ENCODE measurements at regions not wholly inside any gene's neighbourhood (a gene's known extent, or its start where the extent isn't known, plus 50 kb on each side); places are given as distances from the start of the nearest gene placed in this dataset.

DNA sequence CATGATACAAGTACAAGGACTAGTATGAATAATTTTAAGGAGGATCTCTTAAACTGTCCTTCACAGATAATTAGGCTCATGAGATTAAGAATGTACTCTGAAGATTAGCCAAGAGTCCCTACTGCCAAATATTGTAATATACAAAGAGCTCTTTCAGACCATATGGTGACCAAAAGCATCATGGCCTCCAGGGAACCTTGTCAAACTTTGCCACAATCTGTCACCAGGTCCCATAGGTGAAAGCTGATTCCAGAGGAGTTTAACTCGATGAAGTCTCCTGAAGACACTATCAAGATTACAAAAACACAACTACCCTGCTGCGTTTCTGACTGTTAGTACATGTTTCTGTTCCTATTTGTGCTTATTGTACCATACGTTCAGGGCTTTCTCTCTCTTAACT is 395.4 kb upstream of the ITGA1 start:
- no peak for DNase-seq (ENCODE audit: low read depth)

DNA sequence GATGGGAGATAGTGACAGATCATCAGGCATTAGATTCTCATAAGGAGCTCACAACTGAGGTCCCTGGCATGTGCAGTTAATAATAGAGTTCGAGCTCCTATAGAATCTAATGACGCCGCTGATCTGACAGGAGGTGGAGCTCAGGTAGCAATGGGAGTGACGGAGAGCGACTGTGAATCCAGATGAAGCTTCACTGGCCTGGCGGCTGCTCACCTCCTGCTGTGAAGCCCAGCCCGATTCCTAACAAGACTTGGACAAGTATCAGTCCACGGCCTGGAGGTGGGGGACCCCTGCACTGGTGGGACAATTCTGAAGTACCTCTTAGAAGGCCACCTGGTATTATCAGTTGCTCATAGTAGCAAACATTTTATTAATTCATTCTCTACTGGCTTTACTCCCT is 377.9 kb upstream of the ITGA1 start:
- DNase-seq (ENCODE audit: low read depth) = no peak

DNA sequence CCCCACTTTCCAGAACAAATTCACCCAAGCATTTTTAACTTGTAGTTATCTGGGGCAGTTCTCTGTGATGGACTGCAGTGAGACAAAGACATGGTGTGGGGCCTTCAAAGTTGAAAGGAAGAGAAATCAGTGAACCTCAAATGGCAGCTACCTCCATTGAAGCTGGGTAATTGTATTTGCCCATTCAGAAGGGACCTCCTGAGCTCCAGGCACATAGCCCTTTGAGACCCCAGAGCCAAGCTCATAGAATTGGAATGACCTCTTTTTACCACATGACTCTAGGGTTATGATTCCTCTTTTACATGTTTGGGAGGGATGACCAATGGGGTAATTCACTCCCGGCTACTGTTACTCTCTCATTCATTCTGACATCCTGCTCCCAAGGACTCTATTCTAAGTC is 368.4 kb upstream of the ITGA1 start:
- no peak for DNase-seq (ENCODE audit: low read depth)

DNA sequence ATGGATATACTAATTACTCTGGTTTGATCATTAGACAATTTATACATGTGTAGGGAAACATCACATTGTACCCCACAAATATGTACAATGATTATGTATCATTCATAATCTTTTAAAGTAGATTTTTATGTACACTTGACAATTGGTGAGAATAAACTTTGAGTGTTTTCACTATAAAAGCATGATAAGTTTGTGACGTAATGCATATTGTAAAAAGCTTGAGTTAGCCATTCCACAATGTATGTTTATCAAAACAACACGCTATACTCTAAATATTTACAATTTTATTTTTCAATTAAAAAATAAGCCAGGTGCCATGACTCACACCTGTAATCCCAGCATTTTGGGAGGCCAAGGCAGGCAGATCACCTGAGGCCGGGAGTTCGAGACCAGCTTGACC is 360.1 kb upstream of the ITGA1 start:
- no peak for DNase-seq (ENCODE audit: low read depth)

DNA sequence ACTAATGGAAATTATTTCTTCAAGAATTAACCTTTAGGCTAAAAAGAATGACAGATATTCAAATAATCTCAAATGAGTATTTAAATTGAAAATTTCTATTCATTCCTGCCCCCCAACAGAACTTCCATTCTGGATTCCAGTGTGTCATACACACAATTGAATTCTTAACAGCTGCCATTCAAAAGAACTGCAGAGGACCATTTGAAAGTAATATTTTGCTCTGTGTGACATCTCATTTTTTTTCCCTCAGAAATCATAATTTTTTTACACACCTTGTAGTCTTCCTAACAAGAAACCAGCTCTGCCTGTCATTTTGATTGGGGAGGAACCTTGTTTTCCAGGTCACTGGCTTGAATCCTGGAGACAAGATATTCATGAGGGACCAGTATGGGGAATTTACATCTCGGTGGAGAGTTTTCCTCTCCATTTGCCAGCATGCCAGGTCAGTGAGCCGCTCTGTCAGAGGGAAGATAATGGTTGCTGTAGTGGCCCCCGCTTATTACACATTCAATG is 358.7 kb upstream of the ITGA1 start:
- no peak for DNase-seq (ENCODE audit: low read depth)

DNA sequence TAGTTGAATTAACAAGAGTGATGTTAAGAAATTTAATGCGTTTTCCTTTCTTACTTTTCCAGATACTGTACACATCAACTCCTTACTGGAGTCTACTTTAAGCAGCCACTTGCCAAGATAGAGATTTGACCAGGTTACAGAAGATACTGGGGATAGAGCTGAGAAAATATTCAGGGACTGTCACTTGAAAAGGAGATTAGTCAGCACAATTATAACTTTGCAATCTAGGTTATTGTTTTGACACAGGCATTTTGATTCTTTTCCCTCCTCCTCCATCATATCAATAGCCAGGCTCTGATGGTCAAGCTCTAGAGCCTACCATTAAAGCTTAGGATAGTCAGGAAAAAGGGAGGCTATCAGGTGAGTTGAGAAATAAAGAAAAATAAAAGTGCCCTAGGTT is 345.9 kb upstream of the ITGA1 start:
- DNase-seq (ENCODE audit: low read depth) = no peak

DNA sequence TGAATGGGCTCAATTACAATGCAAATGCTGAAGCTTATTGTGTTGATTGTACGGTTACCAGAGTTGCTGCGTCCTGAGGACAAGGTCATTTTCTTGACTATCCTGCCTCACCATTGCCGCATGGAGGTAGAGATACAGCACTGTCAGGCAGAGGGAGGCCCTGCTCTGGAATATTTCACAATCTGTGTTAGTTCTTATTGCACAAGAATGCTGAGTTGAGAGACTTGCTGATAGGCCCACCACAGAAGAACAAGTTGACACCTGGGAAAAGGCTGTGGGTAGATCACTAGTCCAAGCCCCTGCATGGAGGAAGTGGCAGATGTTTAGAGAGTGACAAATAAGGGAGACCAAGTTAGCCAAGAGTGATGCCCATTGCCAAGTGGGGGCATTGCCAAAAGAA is 344.5 kb upstream of the ITGA1 start:
- DNase-seq (ENCODE audit: low read depth) = no peak

DNA sequence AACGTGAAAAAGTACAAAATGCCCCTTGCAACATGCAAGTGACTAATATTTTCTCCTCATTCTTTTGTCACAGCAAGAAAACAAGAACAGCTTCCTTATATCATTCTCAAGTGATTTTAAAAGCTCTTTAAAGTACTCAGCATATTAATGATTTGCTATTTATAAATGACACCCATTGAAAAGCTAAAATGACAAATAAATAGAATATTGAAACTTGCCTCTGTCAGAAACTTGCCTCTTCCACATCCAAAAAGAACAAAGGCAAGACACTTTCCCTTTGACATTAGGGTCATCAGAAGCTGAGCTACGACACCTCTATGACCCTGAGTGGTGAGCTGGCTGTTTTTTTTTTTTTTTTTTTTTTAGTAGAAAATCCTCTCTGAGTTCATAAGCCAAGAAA is 339.6 kb upstream of the ITGA1 start:
- DNase-seq (ENCODE audit: low read depth) = no peak

DNA sequence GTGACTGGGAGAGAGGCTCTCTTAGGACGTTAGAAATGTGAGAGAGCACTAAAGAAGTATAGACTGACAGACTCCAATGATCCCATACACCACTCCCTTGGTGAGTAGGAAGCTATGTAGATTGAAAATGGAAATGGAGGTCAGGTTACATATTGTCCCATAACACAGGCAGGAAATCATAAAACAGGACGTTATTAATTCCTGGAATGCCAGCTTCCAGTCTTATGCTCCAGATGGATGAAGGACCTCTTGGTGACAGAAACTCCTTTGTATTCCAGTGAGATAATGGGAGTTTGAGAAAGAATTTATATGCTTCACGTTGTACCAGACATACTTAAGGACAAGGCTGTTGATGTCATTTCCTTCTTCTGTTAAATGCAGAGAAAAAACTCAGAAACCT is 338.2 kb upstream of the ITGA1 start:
- no peak for DNase-seq (ENCODE audit: low read depth)

DNA sequence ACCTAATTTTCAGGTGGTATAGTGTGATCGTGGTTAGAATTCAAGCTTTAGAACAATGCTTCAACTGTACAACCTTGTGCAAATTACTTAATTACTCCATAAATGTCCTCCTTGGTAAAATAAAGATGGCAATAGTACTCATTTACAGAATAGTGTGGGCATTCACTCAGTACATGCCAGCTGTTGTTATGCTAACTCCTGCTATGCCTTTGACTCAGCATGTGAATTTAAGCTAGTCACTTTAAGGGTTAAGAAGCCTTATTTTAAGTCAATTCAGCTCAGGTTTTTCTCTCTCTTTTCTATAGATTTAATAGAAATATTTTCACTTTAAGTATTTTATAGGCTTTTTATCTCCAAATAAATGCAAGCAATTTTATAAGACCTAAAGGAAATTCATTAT is 335.6 kb upstream of the ITGA1 start:
- no peak for DNase-seq (ENCODE audit: low read depth)

DNA sequence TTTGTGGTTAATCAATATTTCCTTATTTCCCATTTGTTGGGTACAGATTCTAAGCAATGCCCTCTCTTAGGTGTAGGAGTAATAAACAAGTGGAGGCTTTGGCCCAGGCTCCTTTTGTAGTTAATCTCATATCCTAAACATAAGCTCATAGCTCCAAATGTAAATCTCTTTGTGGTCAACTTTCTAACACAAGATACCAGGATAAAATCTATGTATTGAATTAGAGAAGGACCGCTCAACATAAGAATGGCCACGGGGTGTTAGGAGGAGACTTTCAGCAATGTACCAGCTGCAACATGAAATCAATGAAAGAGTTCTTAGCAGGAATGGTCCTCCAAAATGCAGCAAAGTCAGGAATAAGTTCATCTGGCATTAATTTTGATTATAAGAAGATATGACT is 334.5 kb upstream of the ITGA1 start:
- no peak for DNase-seq (ENCODE audit: low read depth)

DNA sequence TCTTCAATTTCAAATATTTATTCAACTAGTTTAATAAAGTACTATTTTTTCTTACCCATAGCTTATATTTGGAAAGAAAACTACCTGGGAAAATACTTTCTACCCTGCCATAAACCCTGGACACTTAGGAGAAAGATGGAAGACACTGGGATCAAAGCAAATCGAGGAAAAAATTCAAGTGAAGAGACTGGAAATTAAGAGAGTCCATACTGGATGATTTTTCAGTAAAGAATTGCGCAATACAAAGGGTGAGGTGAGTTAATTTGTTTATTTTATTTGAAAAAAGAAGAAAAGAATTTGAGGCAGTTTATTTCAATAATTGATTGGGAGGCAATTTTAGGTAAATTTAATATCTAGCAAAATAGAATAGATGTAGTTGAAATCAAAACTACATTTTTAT is 331.8 kb upstream of the ITGA1 start:
- DNase-seq (ENCODE audit: low read depth) = no peak

DNA sequence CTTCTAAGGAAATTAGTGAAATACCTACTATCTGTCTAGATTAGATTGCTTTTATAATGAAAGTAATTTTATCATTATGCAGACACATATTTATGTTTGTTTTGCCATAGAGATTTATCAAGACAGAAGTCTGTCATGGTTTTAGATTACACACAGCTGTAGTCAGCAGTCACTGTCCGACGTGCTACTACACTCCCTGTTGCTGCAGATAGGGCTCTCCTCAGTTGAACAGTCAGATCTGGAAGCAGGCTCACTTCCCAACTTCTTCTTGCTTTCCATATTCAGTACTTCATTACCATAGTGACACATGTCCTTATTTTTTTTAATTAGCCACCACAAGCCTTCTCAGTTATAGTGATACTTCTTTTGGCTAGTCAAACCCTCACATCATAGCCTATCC is 329.9 kb upstream of the ITGA1 start:
- DNase-seq (ENCODE audit: low read depth) = peak; percentile 5

DNA sequence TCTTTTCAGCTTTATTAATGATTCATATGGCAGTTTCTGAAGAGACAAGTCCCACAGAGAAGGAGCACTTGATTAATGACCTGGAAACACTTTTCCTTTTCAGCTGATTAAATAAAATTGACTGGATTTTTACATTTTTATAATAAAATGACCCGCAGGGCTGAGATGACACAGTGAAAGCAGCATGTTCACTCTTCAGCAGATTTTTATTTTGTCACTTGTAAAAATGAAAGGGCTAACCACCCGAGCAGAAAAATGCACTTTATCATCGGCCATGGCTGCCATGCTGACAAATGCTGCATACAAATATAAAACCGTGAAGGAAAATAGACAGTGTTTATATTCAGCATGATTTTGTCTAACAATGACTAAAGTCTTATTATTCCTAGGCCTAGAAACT is 321.6 kb upstream of the ITGA1 start:
- DNase-seq (ENCODE audit: low read depth) = no peak

DNA sequence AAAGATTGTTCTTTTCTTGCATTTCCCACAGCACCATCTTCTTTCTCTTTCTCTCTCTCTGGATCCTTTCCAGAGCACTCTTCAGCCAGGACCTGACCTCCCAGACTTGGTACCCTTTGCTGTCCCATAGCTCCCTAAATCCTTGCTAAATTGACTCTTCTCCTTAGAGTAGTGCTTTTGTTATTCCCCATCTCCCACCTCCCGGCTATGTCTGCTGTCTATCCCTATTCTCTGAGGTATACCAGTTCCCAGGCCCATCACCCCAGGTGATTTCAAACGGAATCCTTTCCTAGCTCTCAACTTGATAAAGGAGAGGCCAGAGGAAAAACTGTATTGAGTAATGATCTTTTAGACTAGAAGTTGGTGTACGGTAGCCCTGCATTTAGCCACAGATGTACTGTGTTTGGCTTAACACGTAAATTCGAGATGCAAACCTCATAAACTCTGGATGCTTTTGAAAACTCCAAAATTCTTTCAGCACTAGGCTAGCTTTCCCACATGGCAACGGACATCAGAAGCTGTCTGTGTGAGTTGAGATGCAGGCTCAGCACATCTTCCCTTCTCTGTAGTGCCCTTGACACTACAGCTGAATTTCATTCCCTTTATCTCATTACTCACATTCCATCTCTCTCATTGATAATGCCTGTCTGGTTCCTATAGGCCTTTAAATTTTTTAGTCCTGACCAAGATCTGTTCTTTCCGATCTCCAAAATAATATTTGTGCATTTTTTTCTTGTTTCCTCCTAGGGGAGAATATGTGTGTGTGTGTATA is 320.8 kb upstream of the ITGA1 start:
- no peak for DNase-seq (ENCODE audit: low read depth)

DNA sequence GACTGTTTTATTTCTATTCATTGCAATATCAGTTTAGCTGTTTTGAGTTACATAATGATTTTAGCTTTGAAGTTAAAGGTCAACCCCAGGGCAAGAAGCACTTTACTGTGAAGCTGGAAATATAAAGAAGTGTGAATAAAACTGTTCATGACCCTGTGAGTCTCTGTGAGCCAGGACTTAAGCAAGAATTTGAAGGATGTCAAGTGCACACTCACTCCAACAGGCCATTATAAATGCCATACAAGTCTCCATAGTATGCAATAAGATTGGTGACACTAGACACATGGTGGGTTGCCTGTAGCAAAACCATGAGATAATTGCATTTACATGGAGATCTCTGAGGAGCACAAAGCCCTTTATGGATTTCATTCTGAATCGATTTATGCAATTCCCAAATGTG is 318.7 kb upstream of the ITGA1 start:
- DNase-seq (ENCODE audit: low read depth) = no peak

DNA sequence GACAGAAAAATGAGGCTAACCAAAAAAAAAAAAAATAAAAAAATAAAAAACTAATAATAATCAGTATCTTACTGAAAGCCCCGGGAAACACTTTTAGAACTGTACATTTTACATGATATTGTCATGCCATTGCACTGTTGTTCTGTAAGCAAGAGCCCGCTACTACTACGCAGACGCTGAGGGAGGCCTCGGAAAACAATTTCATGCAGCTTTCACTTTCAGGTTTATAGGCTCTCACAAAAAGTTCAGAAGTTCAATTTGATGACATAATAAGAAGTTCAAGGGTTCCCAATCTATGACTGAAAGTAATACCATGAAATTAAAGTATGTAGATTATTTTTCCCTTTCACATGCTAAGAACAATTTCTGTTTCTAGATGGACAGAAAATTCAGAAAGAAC is 318.3 kb upstream of the ITGA1 start:
- DNase-seq (ENCODE audit: low read depth) = no peak

DNA sequence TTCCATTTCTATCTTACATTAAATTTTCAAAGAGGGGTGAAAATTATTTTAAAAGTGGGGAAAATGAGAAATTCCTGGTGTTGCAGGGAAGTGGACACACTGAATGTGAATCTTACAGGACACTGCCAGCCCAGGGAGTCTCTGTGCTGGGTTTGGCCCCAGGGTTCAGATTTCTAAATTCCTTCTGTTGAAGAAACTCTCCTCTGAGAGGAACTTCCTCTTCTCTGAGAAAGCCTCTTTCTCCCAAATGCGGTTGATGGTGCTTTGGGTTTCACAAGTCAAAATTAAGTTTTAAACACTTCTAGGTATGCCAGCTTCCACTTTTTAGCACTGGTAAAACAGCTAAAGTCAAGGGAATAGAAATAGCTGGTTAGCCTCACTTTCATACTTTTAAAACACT is 317.9 kb upstream of the ITGA1 start:
- DNase-seq (ENCODE audit: low read depth) = no peak

DNA sequence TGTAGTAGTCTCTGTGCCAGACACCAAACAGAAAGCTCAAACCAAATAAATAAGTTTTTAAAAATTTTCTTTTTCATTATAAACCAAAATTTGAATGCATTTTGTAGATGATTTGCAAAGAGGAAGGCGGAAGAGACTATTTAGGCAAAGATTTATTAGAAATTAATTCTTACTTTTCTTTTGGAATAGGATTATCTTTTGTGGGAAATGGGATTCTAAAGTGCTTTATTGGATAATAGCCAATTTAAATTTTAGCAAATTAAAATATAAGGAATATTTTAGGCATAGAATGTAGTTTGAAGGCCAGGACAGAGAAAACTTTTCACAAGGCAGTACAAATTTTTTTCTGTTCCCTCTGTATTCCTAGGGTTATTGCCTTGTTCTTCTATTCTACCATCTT is 311.4 kb upstream of the ITGA1 start:
- no peak for DNase-seq (ENCODE audit: low read depth)

DNA sequence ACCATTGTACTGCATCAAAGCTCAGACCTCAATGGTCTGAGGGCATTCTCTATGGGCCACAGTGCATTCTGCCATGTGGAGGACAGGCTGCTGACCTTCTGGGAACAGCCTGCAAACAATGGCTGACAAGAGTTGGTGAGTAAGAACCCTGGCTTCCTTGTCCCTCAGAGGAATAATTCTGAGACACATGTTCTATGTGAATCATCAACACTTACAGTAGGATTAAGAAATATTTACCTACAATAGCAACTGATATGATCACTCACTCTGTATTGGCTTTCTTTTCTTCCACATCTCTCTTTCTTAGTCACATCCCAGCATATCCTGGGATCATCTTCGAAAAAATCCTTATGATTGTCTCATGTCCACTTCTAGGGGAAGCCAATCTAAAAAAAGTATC is 306.5 kb upstream of the ITGA1 start:
- no peak for DNase-seq (ENCODE audit: low read depth)

DNA sequence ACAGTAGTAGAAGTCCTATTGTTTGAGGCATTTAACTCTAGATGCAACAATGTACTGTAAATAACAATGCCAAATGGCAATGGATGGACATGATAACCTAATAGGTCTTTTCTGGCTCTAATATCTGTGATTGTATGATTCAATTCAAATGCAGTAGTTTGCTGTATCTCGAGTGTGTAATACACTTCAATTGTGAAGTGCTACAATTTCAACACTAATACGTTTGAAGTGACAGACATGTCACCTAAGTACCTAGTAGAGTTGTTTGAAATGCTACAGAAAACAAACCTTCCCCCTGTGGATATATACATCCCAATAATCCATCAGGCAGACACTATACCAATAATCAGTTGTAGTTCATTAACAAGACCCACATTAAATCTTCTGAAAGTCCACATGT is 305.9 kb upstream of the ITGA1 start:
- no peak for DNase-seq (ENCODE audit: low read depth)

DNA sequence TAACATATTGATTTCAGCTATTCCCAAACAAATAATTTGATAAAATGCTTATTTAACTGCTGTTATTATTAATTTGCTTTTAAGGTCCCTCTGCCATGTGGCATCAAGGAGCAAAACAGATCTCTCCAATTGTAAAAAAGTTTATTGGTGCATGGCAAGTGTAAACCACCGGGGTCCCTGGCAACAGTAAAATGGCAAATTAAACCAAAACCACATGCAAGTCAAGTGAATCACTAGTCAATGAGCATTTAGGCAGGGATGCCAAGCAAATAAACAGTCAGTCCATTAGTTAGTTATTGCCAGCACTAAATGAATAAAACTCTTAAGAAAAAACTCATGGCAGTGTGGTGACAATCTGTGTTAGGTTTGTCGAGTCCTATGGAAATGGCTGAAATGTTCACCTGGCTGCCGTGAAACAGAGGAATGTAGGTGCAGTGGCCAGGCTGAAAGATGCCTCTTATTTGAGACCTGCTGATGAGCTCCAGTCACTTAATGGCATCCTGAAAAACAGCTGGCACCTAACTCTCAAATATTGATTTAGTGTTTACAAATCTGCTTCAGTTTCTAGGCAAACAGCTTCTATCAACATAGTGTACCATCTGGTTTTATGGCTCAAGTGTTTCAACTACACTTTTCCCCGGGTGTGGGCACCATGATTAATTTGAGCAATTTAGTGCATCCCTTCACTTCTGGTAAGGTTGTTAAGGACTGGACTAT is 296.5 kb upstream of the ITGA1 start:
- no peak for DNase-seq (ENCODE audit: low read depth)

DNA sequence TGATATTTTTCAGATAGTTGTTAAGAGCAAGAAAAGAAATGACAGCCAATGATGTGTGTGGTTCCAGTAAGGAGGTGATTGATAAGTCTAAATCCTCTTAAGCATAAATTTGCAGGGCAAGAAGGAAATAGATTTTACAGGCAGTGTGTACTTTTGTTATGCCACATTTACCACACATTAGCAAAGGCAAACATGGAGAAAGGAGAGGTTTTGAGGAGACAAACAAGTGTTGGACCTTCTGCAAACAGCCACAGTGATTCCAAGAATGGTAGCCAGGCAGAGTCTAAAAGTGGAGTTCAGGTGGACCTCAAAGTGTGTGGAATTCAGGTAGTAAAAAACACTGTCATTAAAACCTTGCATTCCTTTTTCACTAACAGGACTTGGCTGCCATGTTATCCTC is 295.9 kb upstream of the ITGA1 start:
- no peak for DNase-seq (ENCODE audit: low read depth)
